ENCODE measurements at regions not wholly inside any gene's neighbourhood (a gene's known extent, or its start where the extent isn't known, plus 50 kb on each side); places are given as distances from the start of the nearest gene placed in this dataset.

DNA sequence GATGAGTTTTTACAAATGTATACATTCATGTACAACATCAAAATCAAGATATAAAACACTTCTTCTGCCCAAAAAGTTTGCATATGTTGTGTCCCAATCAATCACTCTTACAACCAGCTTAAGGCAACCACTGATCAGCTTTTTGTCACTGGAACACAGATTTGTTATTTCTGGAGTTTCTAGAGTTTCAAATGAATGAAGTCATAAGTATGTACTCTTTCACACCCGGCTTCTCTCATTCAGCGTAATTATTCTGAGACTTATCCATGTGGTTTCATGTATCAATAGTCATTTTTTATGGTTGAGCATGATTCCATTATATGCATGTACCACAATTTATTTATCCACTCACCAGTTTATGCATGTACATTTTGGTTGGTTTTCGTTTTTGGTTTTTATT, 53.0 kb upstream of the CORO2B start:
- no peak for DNase-seq (ENCODE audit: low read depth)

DNA sequence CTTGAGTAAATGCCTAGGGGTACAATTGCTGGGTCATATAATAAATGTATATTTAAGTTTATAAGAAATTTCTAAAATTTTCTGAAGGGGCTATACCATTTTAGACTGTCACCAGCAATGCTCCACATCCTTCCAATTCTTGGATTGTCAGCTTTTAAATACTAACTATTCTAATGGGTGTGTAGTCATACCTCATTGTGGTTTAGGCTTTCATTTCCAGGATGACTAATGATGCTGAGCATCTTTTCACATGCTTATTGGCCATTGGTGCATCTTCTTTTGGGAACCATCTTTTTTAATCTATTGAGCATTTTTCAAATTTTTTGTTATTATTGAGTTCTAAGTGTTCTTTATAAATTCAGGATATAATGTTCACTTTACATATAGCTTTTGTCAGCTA, 52.5 kb upstream of the CORO2B start:
- DNase-seq (ENCODE audit: low read depth), result peak; percentile 52

DNA sequence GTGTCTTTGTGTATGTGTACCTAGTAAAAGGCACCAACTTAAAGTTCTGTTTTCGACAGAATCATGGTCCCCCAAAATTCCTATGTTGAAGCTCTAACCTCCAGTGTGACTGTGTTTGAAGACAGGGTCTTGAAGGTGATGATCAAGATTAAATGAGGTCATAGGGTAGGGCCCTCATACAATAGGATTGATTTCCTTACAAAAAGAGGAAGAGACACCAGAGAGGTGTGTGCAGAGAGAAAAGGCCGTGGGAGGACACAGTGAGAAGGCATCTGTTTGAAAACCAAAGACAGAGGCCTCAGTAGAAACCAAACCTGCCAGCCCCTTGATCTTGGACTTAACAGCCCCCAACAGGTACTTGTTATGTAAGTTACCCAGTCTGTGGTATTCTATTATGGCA, 52.0 kb upstream of the CORO2B start:
- no peak for DNase-seq (ENCODE audit: low read depth)

DNA sequence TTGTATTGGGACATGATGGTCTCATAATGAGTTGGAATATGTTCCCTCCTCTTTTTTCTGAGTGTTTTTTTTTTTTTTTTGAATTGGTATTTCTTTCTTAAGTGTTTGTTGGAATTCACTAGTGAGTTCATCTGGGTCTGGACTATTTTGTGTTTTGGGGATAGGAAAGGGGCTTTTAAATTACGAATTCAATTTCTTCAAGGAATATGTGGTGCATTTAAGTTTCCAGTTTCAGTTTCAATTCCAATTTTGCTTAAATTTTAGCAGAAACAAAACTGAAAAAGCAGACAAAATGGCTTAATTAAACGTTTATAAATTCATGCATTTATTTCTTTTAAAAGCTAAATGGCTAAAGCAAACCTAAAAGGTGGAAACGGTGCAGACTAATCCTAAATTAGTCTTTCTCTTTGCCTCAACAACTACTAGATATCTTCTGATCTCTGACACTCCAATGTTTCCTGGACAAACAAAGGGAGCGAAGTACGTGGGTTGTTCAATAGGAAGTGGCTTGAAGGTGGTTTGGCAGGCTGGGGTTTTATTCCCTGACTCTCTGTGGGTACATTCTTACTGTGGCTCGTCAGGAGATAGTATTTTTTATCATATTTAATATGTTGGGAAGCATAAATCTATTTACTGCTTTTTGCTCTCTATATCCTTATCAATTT, 50.0 kb upstream of the CORO2B start:
- no peak for DNase-seq (ENCODE audit: low read depth)

All from HS-5 (cell line).